Neural cell (in vitro differentiated cells): ENCODE measurements at regions not wholly inside any gene's neighbourhood (a gene's known extent, or its start where the extent isn't known, plus 50 kb on each side); places are given as distances from the start of the nearest gene placed in this dataset.

Source experiments
- H2AFZ ChIP-seq: fragments of 200-600, 300-800 bp; sonication (generic), shearing (Covaris generic); 2 replicates; pipeline ENCODE4 v1.6.0; 2014; ENCODE audit warnings: low read depth, mild to moderate bottlenecking, antibody characterized with exemption, low read length, moderate library complexity
- H3F3A ChIP-seq: fragments of 200-600 bp; shearing (Covaris generic); 2 replicates; pipeline ENCODE4 v1.6.1; 2016; ENCODE audit warnings: mild to moderate bottlenecking, moderate library complexity, mixed read lengths, antibody characterized with exemption, low read length; ENCODE audit not compliant: insufficient read depth, poor library complexity, severe bottlenecking
- H3K27ac ChIP-seq: fragments of 200-600, 300-800 bp; sonication (generic), shearing (Covaris generic); 2 replicates; pipeline ENCODE4 v1.5.1; 2014; ENCODE audit warnings: mild to moderate bottlenecking, low read length, moderate library complexity
- H3K27me3 ChIP-seq: fragments of 300-800, 200-600 bp; sonication (generic), shearing (Covaris generic); 2 replicates; pipeline ENCODE4 v1.6.0; 2014; ENCODE audit warnings: mild to moderate bottlenecking, low read depth, low read length, moderate library complexity; ENCODE audit not compliant: insufficient read depth
- H3K36me3 ChIP-seq: fragments of 300-800, 200-600 bp; sonication (generic), shearing (Covaris generic); 2 replicates; pipeline ENCODE4 v1.5.1; 2014; ENCODE audit warnings: mild to moderate bottlenecking, antibody characterized with exemption, low read length, moderate library complexity; ENCODE audit not compliant: insufficient read depth
- H3K4me2 ChIP-seq: fragments of 300-800, 200-600 bp; sonication (generic), shearing (Covaris generic); 2 replicates; pipeline ENCODE4 v1.6.0; 2014; ENCODE audit warnings: mild to moderate bottlenecking, low read length
- H3K4me3 ChIP-seq: fragments of 300-800, 200-600 bp; sonication (generic), shearing (Covaris generic); 2 replicates; pipeline ENCODE4 v1.5.1; 2014; ENCODE audit warnings: mild to moderate bottlenecking, low read length, moderate library complexity
- H3K79me2 ChIP-seq: fragments of 200-600 bp; shearing (Covaris generic); replicated peaks from 2 replicates; pipeline ENCODE4 v1.6.0; 2014; ENCODE audit warnings: mild to moderate bottlenecking, low read length, moderate library complexity; ENCODE audit not compliant: insufficient read depth
- H3K9ac ChIP-seq: fragments of 300-800, 200-600 bp; sonication (generic), shearing (Covaris generic); 2 replicates; pipeline ENCODE4 v1.6.1; 2016; ENCODE audit warnings: mild to moderate bottlenecking, low read length, mixed read lengths
- H3K9me2 ChIP-seq: fragments of 200-600 bp; shearing (Covaris generic); 2 replicates; pipeline ENCODE4 v1.6.1; 2016; ENCODE audit warnings: mild to moderate bottlenecking, low read length, mixed read lengths; ENCODE audit not compliant: insufficient read depth
- H3K9me3 ChIP-seq: fragments of 200-600, 300-800 bp; sonication (generic), shearing (Covaris generic); 2 replicates; pipeline ENCODE4 v1.6.1; 2016; ENCODE audit warnings: mild to moderate bottlenecking, mixed run types, low read length, moderate library complexity, mixed read lengths
- H4K20me1 ChIP-seq: fragments of 200-600 bp; shearing (Covaris generic); 2 replicates; pipeline ENCODE4 v1.6.1; 2016; ENCODE audit warnings: mild to moderate bottlenecking, mixed run types; ENCODE audit not compliant: insufficient read depth
- EP300 ChIP-seq: fragments of 450-650 bp; conservative IDR thresholded peaks from 2 replicates; pipeline ENCODE4 v1.6.1; 2014; ENCODE audit warnings: antibody characterized with exemption, mild to moderate bottlenecking, moderate library complexity; ENCODE audit not compliant: poor library complexity, severe bottlenecking
- EZH2 ChIP-seq: fragments of 200-600, 300-800 bp; shearing (Covaris generic), sonication (generic); IDR thresholded peaks from 2 replicates; pipeline ENCODE4 v1.6.1; 2014; ENCODE audit warnings: antibody characterized with exemption, low read length, borderline replicate concordance, mild to moderate bottlenecking; ENCODE audit not compliant: insufficient read depth, poor library complexity, severe bottlenecking
- MXI1 ChIP-seq: fragments of 450-650 bp; conservative IDR thresholded peaks from 2 replicates; pipeline ENCODE4 v1.6.1; 2014; ENCODE audit warnings: antibody characterized with exemption, mild to moderate bottlenecking; ENCODE audit not compliant: poor library complexity, severe bottlenecking
- POLR2AphosphoS5 ChIP-seq: IDR thresholded peaks from 2 replicates; pipeline ENCODE4 v1.6.1; 2012
- RAD21 ChIP-seq: fragments of 450-650 bp; conservative IDR thresholded peaks from 2 replicates; pipeline ENCODE4 v1.6.1; 2014; ENCODE audit warnings: antibody characterized with exemption, mild to moderate bottlenecking, moderate library complexity
- SMC3 ChIP-seq: fragments of 450-650 bp; conservative IDR thresholded peaks from 2 replicates; pipeline ENCODE4 v1.6.1; 2014; ENCODE audit warnings: antibody characterized with exemption, mild to moderate bottlenecking, moderate library complexity; ENCODE audit not compliant: poor library complexity
- TAF1 ChIP-seq: IDR thresholded peaks from 2 replicates; pipeline ENCODE4 v1.6.1; 2012; ENCODE audit warnings: low read depth
- TF ChIP-seq, protein P1 (sequence below): IDR thresholded peaks from 2 replicates; pipeline ENCODE4 v1.6.1; 2012; ENCODE audit warnings: borderline replicate concordance
- TF ChIP-seq, protein P2 (sequence below): fragments of 450-650 bp; IDR thresholded peaks from 2 replicates; pipeline ENCODE4 v1.5.1; 2014; ENCODE audit warnings: antibody characterized with exemption, mild to moderate bottlenecking, moderate library complexity; ENCODE audit not compliant: poor library complexity, severe bottlenecking

DNA sequence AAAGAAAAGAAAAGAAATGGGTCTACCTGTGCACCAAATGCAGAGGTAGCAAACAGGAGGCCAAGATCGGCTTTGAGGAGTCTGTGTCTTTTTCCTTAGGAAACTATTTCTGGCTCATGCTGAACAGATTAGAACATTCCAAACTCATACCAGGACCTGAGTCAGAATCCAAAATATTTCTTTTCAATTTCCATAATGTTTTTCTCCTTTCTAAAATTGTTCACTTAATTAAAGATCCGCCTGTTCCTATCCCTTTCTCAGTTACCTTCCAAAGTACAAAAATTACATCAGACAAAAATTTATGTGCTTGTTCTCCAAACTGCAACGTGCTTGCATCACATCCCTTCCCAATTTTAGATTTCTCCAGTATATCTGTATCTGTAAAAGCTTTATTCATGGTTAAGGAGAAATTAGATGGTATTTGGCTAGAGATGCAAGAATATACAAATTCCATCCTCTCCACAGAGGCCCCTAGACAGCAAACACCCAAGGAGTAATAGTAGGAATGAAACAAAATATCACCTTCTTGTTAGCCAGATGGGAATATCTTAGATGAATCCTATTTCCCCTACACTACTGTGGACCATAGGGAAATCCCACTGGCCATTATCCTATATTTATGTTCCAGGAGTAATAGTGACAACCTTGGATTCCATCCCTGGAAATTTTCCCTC is 130.6 kb downstream of the LNPK start:
- Histone ChIP-seq H3K4me3 (no peak overlapping the region), H2AFZ (no peak overlapping the region)
- TF ChIP-seq, protein P1, sequence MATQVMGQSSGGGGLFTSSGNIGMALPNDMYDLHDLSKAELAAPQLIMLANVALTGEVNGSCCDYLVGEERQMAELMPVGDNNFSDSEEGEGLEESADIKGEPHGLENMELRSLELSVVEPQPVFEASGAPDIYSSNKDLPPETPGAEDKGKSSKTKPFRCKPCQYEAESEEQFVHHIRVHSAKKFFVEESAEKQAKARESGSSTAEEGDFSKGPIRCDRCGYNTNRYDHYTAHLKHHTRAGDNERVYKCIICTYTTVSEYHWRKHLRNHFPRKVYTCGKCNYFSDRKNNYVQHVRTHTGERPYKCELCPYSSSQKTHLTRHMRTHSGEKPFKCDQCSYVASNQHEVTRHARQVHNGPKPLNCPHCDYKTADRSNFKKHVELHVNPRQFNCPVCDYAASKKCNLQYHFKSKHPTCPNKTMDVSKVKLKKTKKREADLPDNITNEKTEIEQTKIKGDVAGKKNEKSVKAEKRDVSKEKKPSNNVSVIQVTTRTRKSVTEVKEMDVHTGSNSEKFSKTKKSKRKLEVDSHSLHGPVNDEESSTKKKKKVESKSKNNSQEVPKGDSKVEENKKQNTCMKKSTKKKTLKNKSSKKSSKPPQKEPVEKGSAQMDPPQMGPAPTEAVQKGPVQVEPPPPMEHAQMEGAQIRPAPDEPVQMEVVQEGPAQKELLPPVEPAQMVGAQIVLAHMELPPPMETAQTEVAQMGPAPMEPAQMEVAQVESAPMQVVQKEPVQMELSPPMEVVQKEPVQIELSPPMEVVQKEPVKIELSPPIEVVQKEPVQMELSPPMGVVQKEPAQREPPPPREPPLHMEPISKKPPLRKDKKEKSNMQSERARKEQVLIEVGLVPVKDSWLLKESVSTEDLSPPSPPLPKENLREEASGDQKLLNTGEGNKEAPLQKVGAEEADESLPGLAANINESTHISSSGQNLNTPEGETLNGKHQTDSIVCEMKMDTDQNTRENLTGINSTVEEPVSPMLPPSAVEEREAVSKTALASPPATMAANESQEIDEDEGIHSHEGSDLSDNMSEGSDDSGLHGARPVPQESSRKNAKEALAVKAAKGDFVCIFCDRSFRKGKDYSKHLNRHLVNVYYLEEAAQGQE: no peak
- TF ChIP-seq EP300 (no peak), MXI1 (no peak), RAD21 (no peak), POLR2AphosphoS5 (no peak), TAF1 (no peak), EZH2 (no peak), SMC3 (no peak)
- TF ChIP-seq, protein P2, sequence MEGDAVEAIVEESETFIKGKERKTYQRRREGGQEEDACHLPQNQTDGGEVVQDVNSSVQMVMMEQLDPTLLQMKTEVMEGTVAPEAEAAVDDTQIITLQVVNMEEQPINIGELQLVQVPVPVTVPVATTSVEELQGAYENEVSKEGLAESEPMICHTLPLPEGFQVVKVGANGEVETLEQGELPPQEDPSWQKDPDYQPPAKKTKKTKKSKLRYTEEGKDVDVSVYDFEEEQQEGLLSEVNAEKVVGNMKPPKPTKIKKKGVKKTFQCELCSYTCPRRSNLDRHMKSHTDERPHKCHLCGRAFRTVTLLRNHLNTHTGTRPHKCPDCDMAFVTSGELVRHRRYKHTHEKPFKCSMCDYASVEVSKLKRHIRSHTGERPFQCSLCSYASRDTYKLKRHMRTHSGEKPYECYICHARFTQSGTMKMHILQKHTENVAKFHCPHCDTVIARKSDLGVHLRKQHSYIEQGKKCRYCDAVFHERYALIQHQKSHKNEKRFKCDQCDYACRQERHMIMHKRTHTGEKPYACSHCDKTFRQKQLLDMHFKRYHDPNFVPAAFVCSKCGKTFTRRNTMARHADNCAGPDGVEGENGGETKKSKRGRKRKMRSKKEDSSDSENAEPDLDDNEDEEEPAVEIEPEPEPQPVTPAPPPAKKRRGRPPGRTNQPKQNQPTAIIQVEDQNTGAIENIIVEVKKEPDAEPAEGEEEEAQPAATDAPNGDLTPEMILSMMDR: no peak

GRCh38 chr2:175865716-175866115 is 136.4 kb downstream of the LNPK start:
- Histone ChIP-seq H3K9me3 (no peaks in the 10 kb centered on the region), H3K4me3 (no peak overlapping the region), H3K79me2 (no peaks in the 10 kb centered on the region), H3K27ac (no peak overlapping the region), H3K4me2 (no peak overlapping the region), H3K36me3 (no peaks in the 10 kb centered on the region), H2AFZ (no peak overlapping the region), H4K20me1 (no peaks in the 10 kb centered on the region), H3K9me2 (no peaks in the 10 kb centered on the region), H3F3A (no peaks in the 10 kb centered on the region), H3K9ac (no peak overlapping the region), H3K27me3 (no peaks in the 10 kb centered on the region)
- TF ChIP-seq SMC3: no peak
- TF ChIP-seq RAD21: no peak
- no peak for TF ChIP-seq MXI1
- no peak for TF ChIP-seq TAF1
- TF ChIP-seq, protein P2: no peak
- TF ChIP-seq POLR2AphosphoS5: no peak
- TF ChIP-seq, protein P1: no peak
- no peak for TF ChIP-seq EP300
- no peak for TF ChIP-seq EZH2

More for the DNA sequence above, 130.6 kb downstream of the LNPK start:
- Histone ChIP-seq H3K79me2 (no peaks in the 10 kb centered on the region), H3K9ac (no peak overlapping the region), H3K27me3 (no peaks in the 10 kb centered on the region), H3K9me3 (no peaks in the 10 kb centered on the region), H3K4me2 (no peak overlapping the region), H3K9me2 (no peaks in the 10 kb centered on the region), H4K20me1 (no peaks in the 10 kb centered on the region), H3F3A (no peaks in the 10 kb centered on the region), H3K27ac (no peak overlapping the region), H3K36me3 (no peaks in the 10 kb centered on the region)
